ENCODE measurements at regions not wholly inside any gene's neighbourhood (a gene's known extent, or its start where the extent isn't known, plus 50 kb on each side); places are given as distances from the start of the nearest gene placed in this dataset.
"Not testable (repeated sequence)": the region's sequence is repeated elsewhere in the genome, so short reads cannot be mapped to it uniquely, and the experiment has no call there.

DNA sequence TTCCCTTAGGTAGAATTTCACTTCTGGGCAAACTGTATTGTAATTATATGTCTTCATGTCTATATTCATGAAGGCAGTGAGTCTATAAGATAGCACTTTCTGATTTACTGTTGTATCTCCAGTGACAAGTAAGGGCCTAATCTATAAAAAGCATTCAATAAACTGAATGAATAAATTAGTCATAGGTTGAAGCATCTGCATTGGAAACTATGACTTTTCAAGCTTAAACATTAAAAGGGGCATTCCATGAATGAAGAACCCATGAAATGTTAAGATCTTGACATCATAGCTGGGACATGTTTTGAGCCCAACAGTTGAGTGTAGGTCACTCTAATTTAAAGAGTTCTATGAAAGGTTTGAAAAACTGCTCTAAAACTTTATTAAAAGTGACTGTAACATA, 159.3 kb upstream of the LCORL start:
- H3K4me3 ChIP-seq (ENCODE audit: low read length), result no peak overlapping the region
- no peak for DNase-seq (ENCODE audit: low read depth)
- no peaks in the 10 kb centered on the region for H3K4me1 ChIP-seq (ENCODE audit: control insufficient read depth, insufficient read depth, low read length)
- H3K27me3 ChIP-seq (replicated peaks; ENCODE audit: control insufficient read depth, insufficient read depth, low read length), result no peaks in the 10 kb centered on the region
- H3K36me3 ChIP-seq (ENCODE audit: control insufficient read depth, insufficient read depth, low read length, severe bottlenecking), result no peaks in the 10 kb centered on the region
- H3K9me3 ChIP-seq (ENCODE audit: control insufficient read depth, low read length), result no peaks in the 10 kb centered on the region
- no peak overlapping the region for H3K9ac ChIP-seq (ENCODE audit: low read length)

DNA sequence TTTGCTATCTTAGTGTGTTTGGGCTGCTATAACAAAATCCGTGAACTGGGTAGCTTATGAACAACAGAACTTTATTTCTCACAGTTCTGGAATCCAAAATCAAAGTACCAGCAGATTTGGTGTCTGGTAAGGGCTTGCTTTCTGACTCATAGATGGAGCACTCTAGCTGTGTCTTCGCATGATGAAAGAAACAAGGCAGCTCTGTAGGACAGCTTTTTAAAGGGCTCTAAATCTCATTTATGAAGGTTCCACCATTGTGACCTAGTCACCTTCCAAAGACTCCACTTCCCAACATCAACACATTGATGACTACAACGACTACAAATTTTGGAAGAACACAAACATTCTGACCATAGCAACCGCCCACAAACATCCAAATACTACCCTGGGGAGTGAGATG, 158.6 kb upstream of the LCORL start:
- no peak overlapping the region for H3K4me3 ChIP-seq (ENCODE audit: low read length)
- H3K36me3 ChIP-seq (ENCODE audit: control insufficient read depth, insufficient read depth, low read length, severe bottlenecking), result no peaks in the 10 kb centered on the region
- no peak for DNase-seq (ENCODE audit: low read depth)
- H3K9ac ChIP-seq (ENCODE audit: low read length), result no peak overlapping the region
- H3K27me3 ChIP-seq (replicated peaks; ENCODE audit: control insufficient read depth, insufficient read depth, low read length), result no peaks in the 10 kb centered on the region
- no peaks in the 10 kb centered on the region for H3K9me3 ChIP-seq (ENCODE audit: control insufficient read depth, low read length)
- no peaks in the 10 kb centered on the region for H3K4me1 ChIP-seq (ENCODE audit: control insufficient read depth, insufficient read depth, low read length)

DNA sequence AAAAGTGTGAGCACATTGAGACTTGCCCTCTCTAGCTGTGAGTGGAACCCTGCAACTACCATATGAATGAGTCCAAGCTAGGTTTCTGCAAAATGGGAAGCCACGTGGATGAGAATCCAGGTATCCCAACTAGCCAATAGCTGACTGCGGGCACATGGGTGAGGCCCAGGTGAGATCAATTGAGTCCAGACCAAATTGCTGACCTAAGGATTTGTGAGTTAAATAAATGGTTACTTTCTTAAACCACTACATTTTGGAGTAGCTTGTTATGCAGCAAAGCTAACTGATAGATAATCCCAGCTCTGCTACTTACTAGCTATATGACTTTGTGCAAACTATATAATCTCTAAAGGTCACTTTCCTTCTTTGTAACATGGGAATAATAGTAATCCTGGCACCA, 150.3 kb upstream of the LCORL start:
- no peak for DNase-seq (ENCODE audit: low read depth)
- Histone ChIP-seq H3K27me3 (replicated peaks; ENCODE audit: control insufficient read depth, insufficient read depth, low read length) (no peaks in the 10 kb centered on the region), H3K4me1 (ENCODE audit: control insufficient read depth, insufficient read depth, low read length) (no peaks in the 10 kb centered on the region), H3K9ac (ENCODE audit: low read length) (no peak overlapping the region), H3K4me3 (ENCODE audit: low read length) (no peak overlapping the region), H3K9me3 (ENCODE audit: control insufficient read depth, low read length) (no peaks in the 10 kb centered on the region), H3K36me3 (ENCODE audit: control insufficient read depth, insufficient read depth, low read length, severe bottlenecking) (no peaks in the 10 kb centered on the region)

DNA sequence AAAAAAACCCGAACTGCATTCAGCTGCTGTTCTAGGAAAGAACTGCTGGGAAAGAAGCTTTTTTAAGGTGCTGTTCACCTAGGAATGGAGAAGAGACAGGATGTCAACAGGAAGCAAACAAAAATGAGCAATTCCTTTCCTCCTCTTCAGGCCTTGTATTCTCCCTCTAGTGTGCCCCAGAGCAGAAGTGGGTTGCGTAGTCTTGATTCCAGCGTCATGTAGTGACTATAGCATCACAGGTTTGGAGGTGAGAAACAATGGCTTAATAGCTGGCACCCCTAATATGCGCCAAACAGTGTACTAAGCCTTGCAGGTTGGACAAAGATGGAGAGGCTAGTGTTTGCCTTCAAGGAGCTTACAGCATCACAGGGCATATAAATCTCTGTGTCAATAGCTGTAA, 146.3 kb upstream of the LCORL start:
- H3K9me3 ChIP-seq (ENCODE audit: control insufficient read depth, low read length), result no peaks in the 10 kb centered on the region
- H3K36me3 ChIP-seq (ENCODE audit: control insufficient read depth, insufficient read depth, low read length, severe bottlenecking), result no peaks in the 10 kb centered on the region
- no peaks in the 10 kb centered on the region for H3K4me1 ChIP-seq (ENCODE audit: control insufficient read depth, insufficient read depth, low read length)
- no peak overlapping the region for H3K9ac ChIP-seq (ENCODE audit: low read length)
- no peaks in the 10 kb centered on the region for H3K27me3 ChIP-seq (replicated peaks; ENCODE audit: control insufficient read depth, insufficient read depth, low read length)
- no peak for DNase-seq (ENCODE audit: low read depth)
- H3K4me3 ChIP-seq (ENCODE audit: low read length), result no peak overlapping the region

DNA sequence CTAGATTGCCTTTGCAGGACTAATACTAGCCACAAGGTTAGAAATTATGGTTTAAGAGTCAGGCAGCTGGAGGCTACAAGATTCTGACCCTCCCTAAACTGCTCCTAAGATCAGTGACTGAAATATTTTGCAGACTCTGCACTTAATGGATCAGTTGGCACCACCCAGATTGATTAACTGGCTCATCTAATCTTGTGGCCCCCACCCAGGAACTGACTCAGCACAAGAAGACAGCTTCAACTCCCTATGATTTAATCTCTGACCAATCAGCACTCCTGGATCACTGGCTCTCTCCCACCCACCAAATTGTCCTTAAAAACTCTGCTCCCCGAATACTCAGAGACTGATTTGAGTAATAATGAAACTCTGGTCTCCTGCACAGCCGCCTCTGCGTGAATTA, 145.4 kb upstream of the LCORL start:
- Histone ChIP-seq H3K9me3 (ENCODE audit: control insufficient read depth, low read length) (no peaks in the 10 kb centered on the region), H3K27me3 (replicated peaks; ENCODE audit: control insufficient read depth, insufficient read depth, low read length) (no peaks in the 10 kb centered on the region), H3K4me1 (ENCODE audit: control insufficient read depth, insufficient read depth, low read length) (no peaks in the 10 kb centered on the region), H3K4me3 (ENCODE audit: low read length) (no peak overlapping the region), H3K36me3 (ENCODE audit: control insufficient read depth, insufficient read depth, low read length, severe bottlenecking) (no peaks in the 10 kb centered on the region), H3K9ac (ENCODE audit: low read length) (no peak overlapping the region)
- no peak for DNase-seq (ENCODE audit: low read depth)

DNA sequence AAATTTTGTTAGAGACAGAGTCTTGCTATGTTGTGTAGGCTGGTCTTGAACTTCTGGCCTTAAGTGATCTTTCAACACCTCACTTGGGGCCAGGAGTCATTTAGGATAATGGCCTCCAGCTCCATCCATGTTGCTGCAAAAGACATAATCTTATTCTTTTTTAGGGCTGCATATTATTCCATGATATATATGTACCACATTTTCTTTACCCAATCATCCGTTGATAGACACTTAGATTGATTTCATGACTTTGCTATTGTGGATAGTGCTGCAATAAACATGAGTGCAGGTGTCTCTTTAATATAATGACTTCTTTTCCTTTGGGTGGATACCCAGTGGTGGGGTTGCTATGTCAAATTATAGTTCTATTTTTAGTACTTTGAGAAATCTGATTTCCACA, 140.9 kb upstream of the LCORL start:
- H3K27me3 ChIP-seq (replicated peaks; ENCODE audit: control insufficient read depth, insufficient read depth, low read length), result no peaks in the 10 kb centered on the region
- H3K36me3 ChIP-seq (ENCODE audit: control insufficient read depth, insufficient read depth, low read length, severe bottlenecking), result no peaks in the 10 kb centered on the region
- H3K9me3 ChIP-seq (ENCODE audit: control insufficient read depth, low read length), result no peaks in the 10 kb centered on the region
- H3K4me1 ChIP-seq (ENCODE audit: control insufficient read depth, insufficient read depth, low read length), result no peaks in the 10 kb centered on the region
- H3K9ac ChIP-seq (ENCODE audit: low read length), result no peak overlapping the region
- DNase-seq (ENCODE audit: low read depth), result no peak
- no peak overlapping the region for H3K4me3 ChIP-seq (ENCODE audit: low read length)

DNA sequence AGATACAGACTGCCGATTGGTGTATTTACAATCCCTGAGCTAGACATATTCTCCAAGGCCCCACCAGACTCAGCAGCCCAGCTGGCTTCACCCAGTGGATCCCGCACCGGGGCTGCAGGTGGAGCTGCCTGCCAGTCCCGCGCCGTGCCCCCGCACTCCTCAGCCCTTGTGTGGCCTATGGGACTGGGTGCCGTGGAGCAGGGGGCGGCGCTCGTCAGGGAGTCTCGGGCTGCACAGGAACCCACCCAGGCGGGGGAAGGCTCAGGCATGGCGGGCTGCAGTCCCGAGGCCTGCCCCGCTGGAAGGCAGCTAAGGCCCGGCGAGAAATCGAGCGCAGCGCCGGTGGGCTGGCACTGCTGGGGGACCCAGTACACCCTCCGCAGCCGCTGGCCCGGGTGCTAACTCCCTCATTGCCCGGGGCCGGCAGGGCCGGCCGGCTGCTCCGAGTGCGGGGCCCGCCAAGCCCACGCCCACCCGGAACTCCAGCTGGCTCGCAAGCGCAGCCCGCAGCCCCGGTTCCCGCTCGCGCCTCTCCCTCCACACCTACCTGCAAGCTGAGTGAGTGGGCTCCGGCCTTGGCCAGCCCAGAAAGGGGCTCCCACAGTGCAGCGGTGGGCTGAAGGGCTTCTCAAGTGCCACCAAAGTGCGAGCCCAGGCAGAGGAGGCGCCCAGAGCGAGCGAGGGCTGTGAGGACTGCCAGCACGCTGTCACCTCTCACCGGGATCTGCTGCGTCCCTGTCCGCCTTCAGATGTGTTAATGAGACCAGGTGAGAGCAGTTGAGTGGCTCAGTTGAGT, 137.8 kb upstream of the LCORL start:
- H3K4me1 ChIP-seq (ENCODE audit: control insufficient read depth, insufficient read depth, low read length); H3K9me3 ChIP-seq (ENCODE audit: control insufficient read depth, low read length); H3K36me3 ChIP-seq (ENCODE audit: control insufficient read depth, insufficient read depth, low read length, severe bottlenecking); H3K9ac ChIP-seq (ENCODE audit: low read length); DNase-seq (ENCODE audit: low read depth); H3K4me3 ChIP-seq (ENCODE audit: low read length); H3K27me3 ChIP-seq (replicated peaks; ENCODE audit: control insufficient read depth, insufficient read depth, low read length): not testable (repeated sequence)

DNA sequence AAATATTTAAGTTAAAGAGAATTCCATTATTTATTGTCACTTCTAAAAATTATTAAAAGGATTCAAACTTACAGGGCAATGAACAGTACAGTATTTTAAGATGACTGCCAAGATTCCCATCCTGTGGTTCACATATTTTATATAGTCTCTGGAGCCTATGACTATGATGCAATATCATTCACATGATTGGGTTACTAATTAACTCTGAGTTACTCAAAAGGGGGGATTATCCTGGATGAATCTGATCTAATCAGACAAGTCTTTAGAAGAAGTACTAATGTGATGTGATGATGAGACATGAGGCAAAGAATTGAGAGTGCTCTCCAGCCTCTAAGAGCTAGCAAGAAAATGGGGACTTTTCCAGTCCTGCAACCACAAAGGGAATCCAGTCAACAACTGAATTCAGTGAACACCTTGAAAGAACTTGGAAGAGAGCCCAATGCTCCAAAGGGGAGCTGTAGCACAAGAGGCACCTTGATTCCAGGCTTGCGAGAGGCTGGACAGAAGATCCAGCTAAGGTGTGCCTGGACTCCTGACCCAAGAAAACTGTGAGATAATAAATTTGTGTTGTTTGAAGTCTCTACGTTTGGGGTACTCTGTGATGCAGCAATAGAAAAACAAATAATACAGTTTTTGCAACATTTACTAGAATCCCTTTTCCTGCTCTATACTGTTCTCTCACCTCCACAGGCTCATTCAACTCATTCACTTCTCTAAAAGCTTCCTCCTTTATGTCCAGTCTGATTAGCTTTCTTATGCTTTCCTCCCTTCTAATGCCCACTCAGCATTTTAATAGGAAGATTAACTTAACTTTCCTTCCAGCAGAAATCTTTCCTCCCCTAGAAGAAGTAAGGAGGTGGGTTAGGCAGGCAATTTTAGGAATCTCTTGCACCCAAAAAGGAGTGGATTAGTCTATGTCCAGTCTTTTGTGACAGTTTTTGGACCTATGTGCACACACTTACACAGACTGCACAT, 133.8 kb upstream of the LCORL start:
- Histone ChIP-seq H3K9ac (ENCODE audit: low read length) (no peak overlapping the region), H3K36me3 (ENCODE audit: control insufficient read depth, insufficient read depth, low read length, severe bottlenecking) (no peaks in the 10 kb centered on the region), H3K4me1 (ENCODE audit: control insufficient read depth, insufficient read depth, low read length) (no peaks in the 10 kb centered on the region), H3K27me3 (replicated peaks; ENCODE audit: control insufficient read depth, insufficient read depth, low read length) (no peaks in the 10 kb centered on the region), H3K4me3 (ENCODE audit: low read length) (no peak overlapping the region), H3K9me3 (ENCODE audit: control insufficient read depth, low read length) (peaks cover 5% of the 10 kb centered on the region)
- no peak for DNase-seq (ENCODE audit: low read depth)

DNA sequence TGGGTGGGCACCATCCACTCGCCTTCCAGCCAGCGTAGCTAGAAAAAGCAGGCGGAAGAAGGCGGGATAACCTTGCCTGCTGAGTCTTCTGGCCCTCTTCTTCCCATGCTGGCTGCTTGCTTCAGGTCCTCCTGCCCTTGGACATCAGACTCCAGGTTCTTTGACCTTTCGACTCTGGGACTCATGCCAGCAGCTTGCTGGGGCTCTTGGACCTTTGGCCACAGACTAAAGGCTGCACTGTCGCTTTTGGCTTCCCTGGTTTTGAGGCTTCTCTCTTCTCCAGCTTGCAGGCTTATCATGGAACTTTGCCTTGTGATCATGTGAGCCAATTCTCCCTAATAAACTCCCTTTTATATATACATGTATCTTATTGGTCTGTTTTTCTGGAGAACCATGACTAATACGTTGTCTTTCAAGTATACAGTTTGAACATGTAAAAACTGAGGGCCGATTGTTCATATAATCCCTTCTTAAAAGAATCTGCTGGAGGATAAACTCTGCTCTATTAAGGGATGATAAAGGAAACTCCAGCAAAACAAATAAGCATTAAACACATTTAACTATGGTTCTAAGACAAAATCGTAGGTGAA, 116.6 kb upstream of the LCORL start:
- H3K36me3 ChIP-seq (ENCODE audit: control insufficient read depth, insufficient read depth, low read length, severe bottlenecking), result no peaks in the 10 kb centered on the region
- no peak overlapping the region for H3K4me3 ChIP-seq (ENCODE audit: low read length)
- H3K9me3 ChIP-seq (ENCODE audit: control insufficient read depth, low read length), result no peaks in the 10 kb centered on the region
- no peak overlapping the region for H3K9ac ChIP-seq (ENCODE audit: low read length)
- no peaks in the 10 kb centered on the region for H3K27me3 ChIP-seq (replicated peaks; ENCODE audit: control insufficient read depth, insufficient read depth, low read length)
- no peak for DNase-seq (ENCODE audit: low read depth)
- no peaks in the 10 kb centered on the region for H3K4me1 ChIP-seq (ENCODE audit: control insufficient read depth, insufficient read depth, low read length)

DNA sequence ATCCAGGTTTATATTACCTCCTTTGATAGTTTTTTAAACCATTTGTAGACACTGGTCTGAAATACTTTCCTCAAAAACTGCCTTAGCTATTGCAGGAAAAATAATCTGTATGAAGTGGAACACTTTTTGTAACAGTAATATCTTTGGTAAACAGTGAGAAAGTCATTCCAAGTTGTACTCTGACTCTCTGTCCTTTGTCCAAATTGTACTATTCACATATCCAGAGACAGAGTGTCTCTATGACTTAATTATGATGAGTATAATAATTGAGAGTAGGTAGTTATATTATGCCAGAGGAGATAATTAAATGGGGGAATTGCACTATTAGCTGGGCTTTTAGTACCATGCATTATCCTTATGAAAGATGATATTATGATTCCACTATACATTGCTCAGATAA, 112.6 kb upstream of the LCORL start:
- H3K4me3 ChIP-seq (ENCODE audit: low read length), result no peak overlapping the region
- no peak overlapping the region for H3K9ac ChIP-seq (ENCODE audit: low read length)
- no peaks in the 10 kb centered on the region for H3K4me1 ChIP-seq (ENCODE audit: control insufficient read depth, insufficient read depth, low read length)
- H3K27me3 ChIP-seq (replicated peaks; ENCODE audit: control insufficient read depth, insufficient read depth, low read length), result no peaks in the 10 kb centered on the region
- no peak for DNase-seq (ENCODE audit: low read depth)
- H3K36me3 ChIP-seq (ENCODE audit: control insufficient read depth, insufficient read depth, low read length, severe bottlenecking), result no peaks in the 10 kb centered on the region
- no peaks in the 10 kb centered on the region for H3K9me3 ChIP-seq (ENCODE audit: control insufficient read depth, low read length)

DNA sequence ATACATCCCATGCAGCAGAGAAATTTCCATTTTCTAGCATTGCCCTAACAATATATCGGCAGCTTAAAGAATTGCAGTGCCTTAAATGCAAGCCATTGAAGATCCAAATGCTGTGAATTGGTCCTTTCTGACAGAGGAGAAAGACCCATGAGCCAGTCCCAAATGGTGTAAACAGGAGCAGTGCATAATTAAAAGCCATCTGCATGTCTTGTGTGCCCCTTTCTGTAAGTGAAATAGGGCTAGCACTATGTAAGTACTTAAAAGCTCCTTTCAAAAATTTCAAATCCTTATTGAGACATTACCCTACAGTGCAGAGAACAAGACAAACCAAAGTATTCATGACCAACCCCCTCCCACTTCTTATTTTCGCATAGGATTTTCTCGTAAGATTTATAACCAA, 108.7 kb upstream of the LCORL start:
- Histone ChIP-seq H3K4me1 (ENCODE audit: control insufficient read depth, insufficient read depth, low read length) (no peaks in the 10 kb centered on the region), H3K9me3 (ENCODE audit: control insufficient read depth, low read length) (no peaks in the 10 kb centered on the region), H3K27me3 (replicated peaks; ENCODE audit: control insufficient read depth, insufficient read depth, low read length) (no peaks in the 10 kb centered on the region), H3K4me3 (ENCODE audit: low read length) (no peak overlapping the region), H3K9ac (ENCODE audit: low read length) (no peak overlapping the region), H3K36me3 (ENCODE audit: control insufficient read depth, insufficient read depth, low read length, severe bottlenecking) (no peaks in the 10 kb centered on the region)
- no peak for DNase-seq (ENCODE audit: low read depth)
